AG09309 (cell line): ENCODE measurements at regions not wholly inside any gene's neighbourhood (a gene's known extent, or its start where the extent isn't known, plus 50 kb on each side); places are given as distances from the start of the nearest gene placed in this dataset.

Experiments
- DNase-seq: peaks from one replicate; pipeline ENCODE4 v3.0.0-alpha.2; 2010; ENCODE audit warnings: low read depth
- H3K4me3 ChIP-seq: 2 replicates; pipeline ENCODE4 v1.5.1; 2011; ENCODE audit warnings: mild to moderate bottlenecking, low read depth, low read length, moderate library complexity; ENCODE audit not compliant: control insufficient read depth
- TF ChIP-seq, protein P1 (sequence below): IDR thresholded peaks from 2 replicates; pipeline ENCODE4 v1.5.1; 2011; ENCODE audit warnings: mild to moderate bottlenecking, low read depth, low read length, inconsistent platforms; ENCODE audit not compliant: insufficient read depth, control insufficient read depth; ENCODE audit errors: missing control alignments

DNA sequence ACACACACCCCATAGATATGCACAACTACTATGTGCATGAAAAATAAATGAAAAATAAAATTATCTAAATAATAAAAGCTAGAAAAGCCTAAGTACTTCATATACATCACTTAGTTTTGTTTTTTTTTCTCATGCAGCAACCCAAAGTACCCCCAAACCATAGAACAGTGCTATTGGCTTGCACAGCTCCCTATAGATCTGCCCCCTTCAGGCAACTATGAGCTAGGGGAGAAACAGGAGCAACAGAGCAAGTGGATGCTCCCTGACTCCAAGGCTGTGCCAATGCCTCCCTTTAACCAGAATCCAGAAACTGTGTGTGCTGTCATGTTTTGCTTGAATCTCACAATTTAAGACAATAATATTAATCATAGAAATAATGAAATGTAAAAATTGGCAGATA, 605.5 kb downstream of the TOX3 start:
- H3K4me3 ChIP-seq = no peak overlapping the region
- DNase-seq = no peak
- TF ChIP-seq, protein P1, sequence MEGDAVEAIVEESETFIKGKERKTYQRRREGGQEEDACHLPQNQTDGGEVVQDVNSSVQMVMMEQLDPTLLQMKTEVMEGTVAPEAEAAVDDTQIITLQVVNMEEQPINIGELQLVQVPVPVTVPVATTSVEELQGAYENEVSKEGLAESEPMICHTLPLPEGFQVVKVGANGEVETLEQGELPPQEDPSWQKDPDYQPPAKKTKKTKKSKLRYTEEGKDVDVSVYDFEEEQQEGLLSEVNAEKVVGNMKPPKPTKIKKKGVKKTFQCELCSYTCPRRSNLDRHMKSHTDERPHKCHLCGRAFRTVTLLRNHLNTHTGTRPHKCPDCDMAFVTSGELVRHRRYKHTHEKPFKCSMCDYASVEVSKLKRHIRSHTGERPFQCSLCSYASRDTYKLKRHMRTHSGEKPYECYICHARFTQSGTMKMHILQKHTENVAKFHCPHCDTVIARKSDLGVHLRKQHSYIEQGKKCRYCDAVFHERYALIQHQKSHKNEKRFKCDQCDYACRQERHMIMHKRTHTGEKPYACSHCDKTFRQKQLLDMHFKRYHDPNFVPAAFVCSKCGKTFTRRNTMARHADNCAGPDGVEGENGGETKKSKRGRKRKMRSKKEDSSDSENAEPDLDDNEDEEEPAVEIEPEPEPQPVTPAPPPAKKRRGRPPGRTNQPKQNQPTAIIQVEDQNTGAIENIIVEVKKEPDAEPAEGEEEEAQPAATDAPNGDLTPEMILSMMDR = no peak

DNA sequence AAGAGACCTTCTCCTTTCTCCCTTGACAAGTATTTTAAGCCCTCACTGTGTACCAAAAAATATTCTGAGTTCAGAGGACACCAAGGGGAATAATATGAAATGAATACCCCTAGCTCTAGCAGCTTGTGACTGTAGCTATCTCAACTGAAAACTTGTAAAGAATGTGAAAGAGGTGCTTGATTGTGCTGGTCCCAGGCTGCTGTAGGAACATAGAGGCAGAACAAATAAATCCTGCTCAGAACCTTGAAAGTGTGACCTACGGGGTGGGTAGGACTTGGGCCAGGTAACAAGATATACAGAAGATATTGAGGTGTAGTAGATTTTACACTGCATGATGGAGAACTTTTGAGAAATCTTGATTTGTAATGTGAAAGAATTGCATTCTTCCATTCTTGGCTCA, 606.8 kb downstream of the TOX3 start:
- TF ChIP-seq, protein P1 = no peak
- no peak overlapping the region for H3K4me3 ChIP-seq
- DNase-seq = no peak

DNA sequence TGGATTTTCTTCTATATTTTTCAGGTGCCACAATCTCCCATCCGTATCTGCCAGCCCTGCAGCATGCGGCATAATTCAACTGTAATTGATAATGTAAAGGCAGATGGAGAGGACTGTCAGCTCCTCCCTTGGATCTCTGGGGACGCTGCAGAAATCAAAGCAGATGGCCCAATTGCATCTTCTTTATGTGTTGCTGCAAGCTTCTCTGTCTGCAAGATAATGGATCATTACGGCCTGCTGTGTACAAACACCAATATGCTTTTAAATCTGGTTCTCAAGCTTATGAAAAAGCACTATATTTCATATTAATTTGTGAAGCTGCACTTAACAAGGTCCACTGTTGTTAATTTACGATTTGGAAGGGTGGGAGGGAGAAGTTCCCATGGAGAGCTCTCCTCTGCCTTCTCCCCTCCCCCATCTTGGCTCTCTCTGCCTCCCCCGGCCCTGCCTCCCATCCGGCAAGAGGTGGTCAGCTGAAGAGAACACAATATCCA, 607.5 kb downstream of the TOX3 start:
- TF ChIP-seq, protein P1 = no peak
- no peak overlapping the region for H3K4me3 ChIP-seq
- no peak for DNase-seq

DNA sequence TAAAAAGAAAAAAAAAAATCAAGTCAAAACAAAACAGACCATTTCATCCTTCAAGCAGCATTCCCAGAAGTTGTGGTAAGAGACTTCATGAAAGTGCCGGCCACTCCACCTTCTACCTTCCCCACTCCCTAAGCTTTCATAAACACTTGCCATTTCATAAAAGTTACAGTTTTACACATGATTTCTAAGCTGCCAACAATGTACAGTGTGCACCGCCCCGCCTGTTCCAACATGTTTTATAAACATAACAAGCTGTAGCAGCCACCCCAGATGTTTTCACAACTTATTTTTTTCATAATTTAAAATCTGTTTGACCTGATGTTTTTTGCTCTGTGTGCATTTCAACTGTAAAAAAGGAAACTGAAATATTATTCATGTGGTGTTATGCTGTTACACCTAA, 608.1 kb downstream of the TOX3 start:
- no peak for DNase-seq
- TF ChIP-seq, protein P1 = no peak
- no peak overlapping the region for H3K4me3 ChIP-seq

DNA sequence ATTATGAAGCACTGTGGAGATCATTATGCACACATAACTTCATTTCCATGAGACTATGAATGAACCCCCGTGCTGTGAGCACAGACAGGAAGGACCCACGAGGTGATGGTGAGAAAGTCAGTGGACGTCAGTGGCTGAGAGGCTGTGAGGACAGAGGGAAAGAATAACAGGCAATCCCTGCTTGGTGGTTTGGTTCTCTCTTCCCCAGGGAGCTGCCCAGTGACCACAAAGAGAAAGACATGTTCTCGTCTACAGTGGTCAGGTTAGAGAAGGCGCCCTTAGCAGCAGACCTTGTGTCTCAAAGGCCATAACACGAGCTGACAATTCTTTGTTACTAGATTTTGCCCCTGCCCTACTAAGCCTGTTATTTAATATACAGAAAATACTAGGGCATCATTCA, 609.2 kb downstream of the TOX3 start:
- TF ChIP-seq, protein P1 = no peak
- DNase-seq = no peak
- no peak overlapping the region for H3K4me3 ChIP-seq

DNA sequence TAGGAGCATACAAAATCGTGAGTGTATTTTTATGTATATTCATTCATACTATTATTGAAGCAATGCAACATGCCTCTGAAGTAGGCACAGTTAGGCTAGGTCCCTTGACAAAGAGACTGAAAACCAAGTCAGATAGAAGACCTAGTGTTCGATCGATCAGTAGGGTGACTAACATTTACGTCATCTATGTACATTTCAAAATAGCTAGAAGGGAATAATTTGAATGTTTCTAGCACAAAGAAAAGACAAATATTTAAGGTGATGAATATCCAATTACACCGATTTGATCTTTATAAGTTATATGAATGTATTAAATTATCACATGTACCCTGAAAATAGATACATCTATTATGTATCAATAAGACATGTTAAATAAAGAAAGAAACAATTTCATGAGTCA, 610.1 kb downstream of the TOX3 start:
- DNase-seq = no peak
- TF ChIP-seq, protein P1 = no peak
- no peak overlapping the region for H3K4me3 ChIP-seq

DNA sequence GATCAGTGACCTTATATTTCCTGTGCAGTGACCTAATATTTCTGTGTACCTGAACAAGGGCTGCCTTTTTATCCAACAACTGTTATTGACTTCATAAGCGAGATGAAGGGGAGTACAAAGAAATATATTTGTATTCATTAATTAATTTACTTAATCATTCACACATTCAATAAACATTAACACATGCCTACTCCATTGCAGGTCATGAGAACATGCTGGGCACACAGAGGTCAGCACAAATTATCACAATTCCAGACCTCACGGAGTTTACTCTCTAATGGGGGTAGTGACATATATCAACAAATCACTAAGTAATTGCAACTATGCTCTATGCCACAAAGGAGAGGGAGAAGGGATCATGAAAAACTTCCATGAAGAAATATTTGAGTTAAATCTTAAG, 614.6 kb downstream of the TOX3 start:
- TF ChIP-seq, protein P1 = no peak
- no peak overlapping the region for H3K4me3 ChIP-seq
- no peak for DNase-seq
